Mesodermal cell (in vitro differentiated cells): ENCODE measurements at regions not wholly inside any gene's neighbourhood (a gene's known extent, or its start where the extent isn't known, plus 50 kb on each side); places are given as distances from the start of the nearest gene placed in this dataset.

ENCODE experiments used
- H3K27ac ChIP-seq: 2 replicates; pipeline ENCODE4 v1.7.0; 2013; ENCODE audit warnings: mild to moderate bottlenecking, low read depth, low read length, moderate library complexity; ENCODE audit not compliant: severe bottlenecking
- H3K36me3 ChIP-seq: 2 replicates; pipeline ENCODE4 v1.7.1; 2013; ENCODE audit warnings: mild to moderate bottlenecking, low read length, moderate library complexity; ENCODE audit not compliant: control insufficient read depth, insufficient read depth
- H3K4me1 ChIP-seq: one replicate; pipeline ENCODE4 v1.7.1; 2013; ENCODE audit warnings: mild to moderate bottlenecking, low read length; ENCODE audit not compliant: insufficient read depth, control insufficient read depth, poor library complexity, severe bottlenecking
- H3K4me3 ChIP-seq: 2 replicates; pipeline ENCODE4 v1.7.0; 2013; ENCODE audit warnings: low read length, control low read depth, mild to moderate bottlenecking; ENCODE audit not compliant: insufficient read depth, poor library complexity, severe bottlenecking; ENCODE audit errors: extremely low read depth
- H3K9me3 ChIP-seq: 2 replicates; pipeline ENCODE4 v1.7.1; 2013; ENCODE audit warnings: mild to moderate bottlenecking, low read length, moderate library complexity; ENCODE audit not compliant: control insufficient read depth
- WGBS, 2 experiments: methylation state at CpG; one replicate each; pipeline ENCODE4 v1.1.5; 2013; ENCODE audit warnings: missing lambda C conversion rate in 2 of 2; ENCODE audit not compliant: insufficient coverage in 2 of 2; 5-methylcytosine and 5-hydroxymethylcytosine counted together

GRCh38 chr12:127559349-127560040, 707.5 kb upstream of the TMEM132C start:
- WGBS, 2 experiments: 60 to 70% methylated on average over 8 to 10 of the region's 12 CpGs
- Histone ChIP-seq H3K9me3 (no peaks in the 10 kb centered on the region), H3K36me3 (no peaks in the 10 kb centered on the region), H3K4me3 (no peak overlapping the region), H3K27ac (no peak overlapping the region), H3K4me1 (peaks cover 8% of the 10 kb centered on the region)

- no peak overlapping the region for H3K27ac ChIP-seq
- H3K4me1 ChIP-seq: peaks cover 8% of the 10 kb centered on the region
- WGBS, 2 experiments: 90 to 100% methylated on average over 1 to 2 of the region's 4 CpGs
- no peaks in the 10 kb centered on the region for H3K9me3 ChIP-seq
- H3K4me3 ChIP-seq: no peak overlapping the region
- no peaks in the 10 kb centered on the region for H3K36me3 ChIP-seq
Observed at GRCh38 chr12:127560041-127560478, 706.9 kb upstream of the TMEM132C start.

GRCh38 chr12:127562816-127563215, 704.2 kb upstream of the TMEM132C start:
- no peaks in the 10 kb centered on the region for H3K9me3 ChIP-seq
- no peak overlapping the region for H3K27ac ChIP-seq
- H3K36me3 ChIP-seq: no peaks in the 10 kb centered on the region
- H3K4me1 ChIP-seq: peaks cover 8% of the 10 kb centered on the region
- no peak overlapping the region for H3K4me3 ChIP-seq
- 88 to 100% methylated on average over 2 of the region's 2 CpGs for WGBS, 2 experiments

GRCh38 chr12:127565241-127565640, 701.7 kb upstream of the TMEM132C start:
- no peak overlapping the region for H3K4me3 ChIP-seq
- no peak overlapping the region for H3K27ac ChIP-seq
- WGBS, 2 experiments: 93% methylated on average over 2 of the region's 4 CpGs; no CpG with 5 or more reads in 1 of the 2 experiments
- no peaks in the 10 kb centered on the region for H3K9me3 ChIP-seq
- H3K4me1 ChIP-seq: no peaks in the 10 kb centered on the region
- H3K36me3 ChIP-seq: no peaks in the 10 kb centered on the region

- Histone ChIP-seq H3K9me3 (no peaks in the 10 kb centered on the region), H3K36me3 (no peaks in the 10 kb centered on the region), H3K4me3 (no peak overlapping the region), H3K4me1 (no peaks in the 10 kb centered on the region), H3K27ac (no peak overlapping the region)
- 71 to 84% methylated on average over 2 of the region's 2 CpGs for WGBS, 2 experiments
Observed at GRCh38 chr12:127567531-127567930, 699.4 kb upstream of the TMEM132C start.

GRCh38 chr12:127570387-127570786, 696.6 kb upstream of the TMEM132C start:
- Histone ChIP-seq H3K27ac (no peak overlapping the region), H3K4me3 (no peak overlapping the region), H3K9me3 (no peaks in the 10 kb centered on the region), H3K36me3 (no peaks in the 10 kb centered on the region), H3K4me1 (peaks cover 2% of the 10 kb centered on the region)

- Histone ChIP-seq H3K4me1 (peaks cover 2% of the 10 kb centered on the region), H3K36me3 (no peaks in the 10 kb centered on the region), H3K4me3 (no peak overlapping the region), H3K9me3 (no peaks in the 10 kb centered on the region), H3K27ac (no peak overlapping the region)
- WGBS, 2 experiments: 87 to 95% methylated on average over 7 to 10 of the region's 10 CpGs
Observed at GRCh38 chr12:127570793-127571360, 696.1 kb upstream of the TMEM132C start.

GRCh38 chr12:127571578-127571977, 695.4 kb upstream of the TMEM132C start:
- Histone ChIP-seq H3K27ac (no peak overlapping the region), H3K36me3 (no peaks in the 10 kb centered on the region), H3K4me3 (no peak overlapping the region), H3K9me3 (no peaks in the 10 kb centered on the region), H3K4me1 (peaks cover 2% of the 10 kb centered on the region)
- WGBS, 2 experiments: 87 to 92% methylated on average over 2 to 3 of the region's 3 CpGs

GRCh38 chr12:127579446-127579845, 687.5 kb upstream of the TMEM132C start:
- no peak overlapping the region for H3K4me3 ChIP-seq
- H3K9me3 ChIP-seq: no peaks in the 10 kb centered on the region
- no peaks in the 10 kb centered on the region for H3K4me1 ChIP-seq
- no peak overlapping the region for H3K27ac ChIP-seq
- no peaks in the 10 kb centered on the region for H3K36me3 ChIP-seq
- WGBS, 2 experiments: no CpG with 5 or more reads among the region's 1 CpG

GRCh38 chr12:127582074-127582473, 684.9 kb upstream of the TMEM132C start:
- WGBS, 2 experiments: 81 to 87% methylated on average over 3 to 6 of the region's 6 CpGs

GRCh38 chr12:127583041-127583440, 683.9 kb upstream of the TMEM132C start:
- Histone ChIP-seq H3K36me3 (no peaks in the 10 kb centered on the region), H3K9me3 (no peaks in the 10 kb centered on the region), H3K27ac (no peak overlapping the region), H3K4me3 (no peak overlapping the region), H3K4me1 (no peaks in the 10 kb centered on the region)
- 73 to 85% methylated on average over 3 of the region's 4 CpGs for WGBS, 2 experiments

More at GRCh38 chr12:127582074-127582473, 684.9 kb upstream of the TMEM132C start:
- H3K9me3 ChIP-seq: no peaks in the 10 kb centered on the region
- no peaks in the 10 kb centered on the region for H3K36me3 ChIP-seq
- no peaks in the 10 kb centered on the region for H3K4me1 ChIP-seq
- no peak overlapping the region for H3K27ac ChIP-seq
- no peak overlapping the region for H3K4me3 ChIP-seq
